Panc1 (cell line): ENCODE measurements at regions not wholly inside any gene's neighbourhood (a gene's known extent, or its start where the extent isn't known, plus 50 kb on each side); places are given as distances from the start of the nearest gene placed in this dataset.
"Not testable (repeated sequence)": the region's sequence is repeated elsewhere in the genome, so short reads cannot be mapped to it uniquely, and the experiment has no call there.

Experiments used
- CTCF ChIP-seq: fragments of 450-650 bp; IDR thresholded peaks from 2 replicates; pipeline ENCODE4 v1.5.1; 2017; ENCODE audit warnings: mild to moderate bottlenecking
- SIN3A ChIP-seq: IDR thresholded peaks from 2 replicates; pipeline ENCODE4 v1.6.1; 2012; ENCODE audit warnings: low read depth, mild to moderate bottlenecking, low read length, moderate library complexity, borderline replicate concordance; ENCODE audit not compliant: insufficient read depth

GRCh38 chr1:239081947-239082346 is 304.4 kb upstream of the CHRM3 start:
- not testable (repeated sequence) for TF ChIP-seq CTCF, SIN3A
